Heart right ventricle (tissue), 16 donors: ENCODE measurements at regions not wholly inside any gene's neighbourhood (a gene's known extent, or its start where the extent isn't known, plus 50 kb on each side); places are given as distances from the start of the nearest gene placed in this dataset.

Experiments
- ATAC-seq, 8 donors: fragments of 200-7000 bp; cut with Tn5 transposase; one replicate each; pipeline ENCODE4 v1.9.1; 2020; ENCODE audit warnings: mild to moderate bottlenecking in 8 of 8, moderate library complexity in 8 of 8, moderate number of reproducible peaks in 1 of 8
- DNase-seq, 2 donors: peaks; one replicate each; pipeline ENCODE4 v3.0.0-alpha.2; 2020
- H3K27ac ChIP-seq, 10 donors: fragments of 200-600 bp; sonication (generic) in 2 of 10; one replicate each; pipeline versions ENCODE4 v1.5.0 to v1.8.0; 2020 to 2022; ENCODE audit warnings: mild to moderate bottlenecking in 3 of 10
- H3K27me3 ChIP-seq, 7 donors: fragments of 200-600 bp; one replicate each; pipeline ENCODE4 v1.8.0; 2021 to 2022; ENCODE audit warnings: mild to moderate bottlenecking in 2 of 7
- H3K36me3 ChIP-seq, 9 donors: fragments of 200-600 bp; sonication (generic) in 1 of 9; one replicate each; pipeline versions ENCODE4 v1.5.0 to v1.8.0; 2020 to 2022; ENCODE audit warnings: mild to moderate bottlenecking in 2 of 9
- H3K4me1 ChIP-seq, 9 donors: fragments of 200-600 bp; sonication (generic) in 1 of 9; one replicate each; pipeline versions ENCODE4 v1.5.0 to v1.8.0; 2020 to 2022; ENCODE audit warnings: mild to moderate bottlenecking in 4 of 9
- H3K4me3 ChIP-seq, 10 donors: fragments of 200-600 bp; sonication (generic) in 2 of 10; one replicate each; pipeline versions ENCODE4 v1.5.0 to v1.8.0; 2020 to 2022; ENCODE audit warnings: mild to moderate bottlenecking in 7 of 10, moderate library complexity in 2 of 10
- H3K9me3 ChIP-seq, 11 donors: fragments of 200-600 bp in 10 of 11; sonication (generic) in 2 of 11; one replicate each; pipeline versions ENCODE4 v1.5.0 to v1.8.0; 2013 to 2022; ENCODE audit warnings: mild to moderate bottlenecking in 2 of 11, control low read depth in 1 of 11, moderate library complexity in 1 of 11
- CTCF ChIP-seq, 9 donors: fragments of 200-600 bp; sonication (generic) in 2 of 9; IDR thresholded peaks; one replicate each; pipeline versions ENCODE4 v1.5.0 to v1.8.0; 2021 to 2022; ENCODE audit warnings: antibody characterized with exemption in 9 of 9, mild to moderate bottlenecking in 5 of 9, moderate library complexity in 1 of 9
- WGBS, 2 donors: extraction: QIAGEN DNeasy Blood & Tissue Kit; methylation state at CpG; one replicate each; pipeline ENCODE4 v1.1.7; 2013; ENCODE audit warnings: inconsistent platforms in 1 of 2; 5-methylcytosine and 5-hydroxymethylcytosine counted together
- intact Hi-C, 10 donors: fragments of 100-400 bp; cut with DNase I; formaldehyde crosslinking; loops; one replicate each; pipeline versions ENCODE4 v1.11.1 to v1.14.2; 2022
- donor health status: Arrhythmogenic right ventricular cardiomyopathy.
- donor health status: ischemic (EF 13 %, LVEDD 7.1; RV severe dilation, severe dysfunction).
- donor health status: healthy with polysubstance abuse.
- donor health status: DM: no; HTN: yes; CAD: no.
- donor health status: DM: no; HTN: no; CAD: no.
- donor health status: ischemic (EF 25% LVEDD 6.9; RV normal size, moderate dysfunction).
- donor health status: ischemic (EF 25% LVEDD 5.7; RV mildly dilated, moderate dysfunction).
- donor health status: healthy.
- donor health status: DM: yes; HTN: yes; CAD: no.
- donor health status: Ischemic cardiomyopathy.
- donor health status: ischemic (EF 35%, LVEDD 5.7; RV mildly dilated, moderate dysfunction).
- donor health status: nonischemic (EF 11% LVEDD 7.7; RV severe dilation, severe dysfunction).
- donor health status: DM: yes; HTN: yes; CAD: no.
- donor health status: PGD.
- donor health status: ischemic (EF 29% LVEDD 5.4; RV normal size, mild dysfunction).
- donor health status: nonischemic (EF 23%, LVEDD 6.1; RV moderate dilation, normal function).

- H3K9me3 ChIP-seq: peaks cover 0 to 14% (median 6%) of the 10 kb centered on the region in 11 donors
- peaks cover 0 to 42% (median 14%) of the 10 kb centered on the region in 7 donors for H3K27me3 ChIP-seq
- H3K36me3 ChIP-seq: no peaks in the 10 kb centered on the region
- WGBS, 2 donors: 87% methylated on average over 4 of the region's 4 CpGs
- H3K4me3 ChIP-seq: no peak overlapping the region
- no peak for ATAC-seq
- H3K27ac ChIP-seq: no peak overlapping the region
- intact Hi-C loops: no loop called here
- DNase-seq: no peak
- no peak for TF ChIP-seq CTCF (IDR thresholded peaks at IDR 0.05)
- peaks cover 0 to 4% (median 0%) of the 10 kb centered on the region in 9 donors for H3K4me1 ChIP-seq
Observed at GRCh38 chr2:235270291-235270690, 223.6 kb upstream of the AGAP1 start.

DNA sequence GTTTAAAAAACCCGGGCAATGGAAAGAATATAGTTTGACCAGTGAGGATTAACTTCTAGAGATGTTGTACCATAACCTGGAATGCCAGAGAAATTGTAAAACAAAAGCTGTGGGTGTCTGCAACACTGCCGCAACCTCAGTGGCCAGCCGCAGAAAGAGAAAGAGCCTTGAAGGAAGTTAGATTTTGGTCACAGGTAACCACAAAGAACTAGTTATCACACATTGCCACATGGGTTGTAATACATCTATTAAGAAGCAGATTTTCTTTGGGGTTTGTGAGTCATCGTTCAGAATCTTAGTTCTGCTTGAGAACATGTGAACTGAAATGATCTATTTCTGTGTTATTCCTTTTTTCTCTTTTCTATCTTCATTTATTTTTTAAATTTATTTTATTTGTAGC, 222.9 kb upstream of the AGAP1 start:
- no peak for DNase-seq
- ATAC-seq: no peak
- H3K4me1 ChIP-seq: peaks cover 0 to 4% (median 0%) of the 10 kb centered on the region in 9 donors
- no peaks in the 10 kb centered on the region for H3K36me3 ChIP-seq
- no peak overlapping the region for H3K27ac ChIP-seq
- no peak overlapping the region for H3K4me3 ChIP-seq
- H3K27me3 ChIP-seq: peaks cover 0 to 45% (median 10%) of the 10 kb centered on the region in 7 donors
- WGBS, 2 donors: 74 to 81% methylated on average over 4 of the region's 4 CpGs
- intact Hi-C loops: no loop called here
- TF ChIP-seq CTCF (IDR thresholded peaks at IDR 0.05): no peak
- H3K9me3 ChIP-seq: peaks cover 0 to 20% (median 6%) of the 10 kb centered on the region in 11 donors

DNA sequence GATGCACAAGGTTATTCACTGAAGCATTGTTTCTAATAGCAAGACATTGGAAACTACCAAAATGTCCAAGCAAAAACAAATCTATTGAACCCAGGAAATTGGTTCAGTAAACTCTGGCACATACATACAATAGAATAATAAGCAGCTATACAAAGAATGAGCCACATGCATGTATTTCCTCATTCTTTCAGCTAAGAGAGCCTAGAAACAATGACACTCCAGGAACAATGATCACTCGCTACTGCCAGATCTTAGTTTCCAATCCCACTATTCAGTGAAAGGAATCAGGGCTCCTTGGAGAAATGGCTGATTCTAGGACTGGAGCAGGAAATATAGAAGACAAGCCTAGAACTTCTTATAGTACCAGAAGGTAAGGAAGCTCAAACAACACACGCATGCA, 221.9 kb upstream of the AGAP1 start:
- Histone ChIP-seq H3K9me3 (peaks cover 0 to 29% (median 6%) of the 10 kb centered on the region in 11 donors), H3K4me3 (no peak overlapping the region), H3K27me3 (peaks cover 0 to 49% (median 9%) of the 10 kb centered on the region in 7 donors), H3K4me1 (peaks cover 0 to 4% (median 0%) of the 10 kb centered on the region in 9 donors), H3K27ac (no peak overlapping the region), H3K36me3 (no peaks in the 10 kb centered on the region)
- ATAC-seq (no peak), DNase-seq (no peak)
- intact Hi-C loops: no loop called here
- no peak for TF ChIP-seq CTCF (IDR thresholded peaks at IDR 0.05)
- 85 to 93% methylated on average over 2 of the region's 2 CpGs for WGBS, 2 donors

DNA sequence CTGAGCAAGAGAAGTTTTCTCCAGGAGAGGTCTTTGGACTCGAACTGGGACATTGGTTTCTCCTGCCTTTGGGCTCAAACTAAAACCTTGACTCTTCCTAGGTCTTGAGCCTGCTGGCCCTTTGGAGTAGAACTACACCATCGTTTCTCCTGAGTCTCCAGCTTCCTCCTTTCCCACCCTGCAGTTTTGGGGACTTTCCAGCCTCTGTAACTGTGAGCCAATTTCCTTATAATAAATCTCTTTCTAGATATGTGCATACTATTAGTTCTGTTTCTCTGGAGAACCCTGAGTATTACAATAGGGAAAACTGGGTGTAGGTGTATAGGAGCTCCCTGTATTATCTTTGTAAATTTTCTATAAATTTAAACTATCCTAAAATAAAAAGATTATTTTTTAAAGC, 219.8 kb upstream of the AGAP1 start:
- H3K4me3 ChIP-seq: no peak overlapping the region
- no peaks in the 10 kb centered on the region for H3K36me3 ChIP-seq
- no peak for ATAC-seq
- H3K27me3 ChIP-seq: peaks cover 0 to 45% (median 9%) of the 10 kb centered on the region in 7 donors
- H3K27ac ChIP-seq: no peak overlapping the region
- TF ChIP-seq CTCF (IDR thresholded peaks at IDR 0.05): no peak
- WGBS, 2 donors: 53 to 62% methylated on average over 2 of the region's 2 CpGs
- intact Hi-C loops: no loop called here
- no peaks in the 10 kb centered on the region for H3K4me1 ChIP-seq
- peaks cover 0 to 29% (median 6%) of the 10 kb centered on the region in 11 donors for H3K9me3 ChIP-seq
- DNase-seq: no peak
